CD14-positive monocyte (primary cell): ENCODE measurements at regions not wholly inside any gene's neighbourhood (a gene's known extent, or its start where the extent isn't known, plus 50 kb on each side); places are given as distances from the start of the nearest gene placed in this dataset.

Experiments used
- DNase-seq, 3 donors: peaks; one replicate each; pipeline ENCODE4 v3.0.0-alpha.2; 2011 to 2022
- H2AFZ ChIP-seq: 2 replicates; pipeline ENCODE4 v1.6.0; 2012; ENCODE audit warnings: mild to moderate bottlenecking, low read depth, low read length, inconsistent platforms; ENCODE audit not compliant: insufficient read depth, poor library complexity, severe bottlenecking
- H3K27ac ChIP-seq, 2 donors: 1 replicate in 1 of 2; 2 replicates in 1 of 2; pipeline ENCODE4 v1.5.1; 2012 to 2013; ENCODE audit warnings: low read length in 2 of 2, control low read depth in 1 of 2, inconsistent platforms in 1 of 2, low read depth in 1 of 2, mild to moderate bottlenecking in 1 of 2
- H3K27me3 ChIP-seq, 2 donors: one replicate each; pipeline versions ENCODE4 v1.6.0 to v1.6.1; 2011 to 2013; ENCODE audit warnings: low read length in 2 of 2; ENCODE audit not compliant: control insufficient read depth in 2 of 2, insufficient read depth in 2 of 2
- H3K36me3 ChIP-seq, 2 donors: replicated peaks in 1 of 2; 1 replicate in 1 of 2; 2 replicates in 1 of 2; pipeline versions ENCODE4 v1.5.1 to v1.6.1; 2012 to 2013; ENCODE audit warnings: low read length in 2 of 2, control low read depth in 1 of 2, inconsistent platforms in 1 of 2, mild to moderate bottlenecking in 1 of 2; ENCODE audit not compliant: insufficient read depth in 2 of 2, control insufficient read depth in 1 of 2
- H3K4me1 ChIP-seq, 2 donors: 1 replicate in 1 of 2; 2 replicates in 1 of 2; pipeline versions ENCODE4 v1.5.1 to v1.6.1; 2012 to 2013; ENCODE audit warnings: low read length in 2 of 2, control low read depth in 1 of 2, inconsistent platforms in 1 of 2, mild to moderate bottlenecking in 1 of 2, moderate library complexity in 1 of 2; ENCODE audit not compliant: insufficient read depth in 2 of 2, control insufficient read depth in 1 of 2
- H3K4me2 ChIP-seq: replicated peaks from 2 replicates; pipeline ENCODE3; 2012; ENCODE audit warnings: low read length, moderate library complexity, mild to moderate bottlenecking; ENCODE audit not compliant: poor library complexity, severe bottlenecking; ENCODE audit errors: extremely low read depth
- H3K4me3 ChIP-seq, 3 experiments: fragments of 200-600 bp in 1 of 3; sonication (generic) in 1 of 3; replicated peaks in 1 of 3; 1 replicate in 2 of 3; 2 replicates in 1 of 3; pipeline ENCODE4 v1.5.1; 2011 to 2013; ENCODE audit warnings: low read length in 3 of 3, mild to moderate bottlenecking in 3 of 3, control low read depth in 2 of 3, low read depth in 2 of 3, inconsistent platforms in 1 of 3, moderate library complexity in 1 of 3
- H3K79me2 ChIP-seq: 2 replicates; pipeline ENCODE4 v1.6.0; 2012; ENCODE audit warnings: mild to moderate bottlenecking, control low read depth, inconsistent platforms, low read length, moderate library complexity; ENCODE audit not compliant: insufficient read depth
- H3K9ac ChIP-seq: 2 replicates; pipeline ENCODE4 v1.6.0; 2017; ENCODE audit warnings: low read length, mild to moderate bottlenecking; ENCODE audit not compliant: insufficient read depth, poor library complexity, severe bottlenecking
- H3K9me3 ChIP-seq, 2 donors: replicated peaks in 1 of 2; 1 replicate in 1 of 2; 2 replicates in 1 of 2; pipeline versions ENCODE4 v1.5.1 to v1.6.1; 2012 to 2013; ENCODE audit warnings: low read length in 2 of 2, control low read depth in 1 of 2; ENCODE audit not compliant: control insufficient read depth in 1 of 2, insufficient read depth in 1 of 2
- H4K20me1 ChIP-seq: 2 replicates; pipeline ENCODE4 v1.6.0; 2012; ENCODE audit warnings: mild to moderate bottlenecking, low read length, control low read depth, moderate library complexity; ENCODE audit not compliant: insufficient read depth
- H3K27ac Mint-ChIP-seq, 7 donors: one replicate each; pipeline ENCODE4 v1.8.0; 2020; ENCODE audit warnings: mild to moderate bottlenecking in 7 of 7, mixed read lengths in 7 of 7, moderate library complexity in 6 of 7, inconsistent platforms in 2 of 7
- H3K27me3 Mint-ChIP-seq, 3 donors: one replicate each; pipeline ENCODE4 v1.8.0; 2021 to 2022; ENCODE audit warnings: low read depth in 3 of 3, mild to moderate bottlenecking in 3 of 3, mixed read lengths in 3 of 3, moderate library complexity in 3 of 3, inconsistent platforms in 1 of 3
- H3K36me3 Mint-ChIP-seq, 2 donors: one replicate each; pipeline ENCODE4 v1.8.0; 2020; ENCODE audit warnings: mixed read lengths in 2 of 2, inconsistent platforms in 1 of 2, mild to moderate bottlenecking in 1 of 2
- H3K4me1 Mint-ChIP-seq: one replicate; pipeline ENCODE4 v1.8.0; 2020; ENCODE audit warnings: mild to moderate bottlenecking, mixed read lengths
- H3K4me3 Mint-ChIP-seq, 2 donors: one replicate each; pipeline ENCODE4 v1.8.0; 2020; ENCODE audit warnings: mild to moderate bottlenecking in 2 of 2, mixed read lengths in 2 of 2, moderate library complexity in 1 of 2
- H3K9me3 Mint-ChIP-seq, 7 donors: one replicate each; pipeline ENCODE4 v1.8.0; 2020 to 2022; ENCODE audit warnings: mixed read lengths in 7 of 7, mild to moderate bottlenecking in 6 of 7, moderate library complexity in 6 of 7, inconsistent platforms in 2 of 7
- WGBS: methylation state at CpG from one replicate; pipeline ENCODE4 v1.1.5; 2013; ENCODE audit warnings: missing lambda C conversion rate; ENCODE audit not compliant: insufficient coverage; 5-methylcytosine and 5-hydroxymethylcytosine counted together
- intact Hi-C, 2 donors: fragments of 100-400 bp; cut with micrococcal nuclease; formaldehyde crosslinking; loops; one replicate each; pipeline versions ENCODE4 v1.15.0 to v1.15.1; 2023
- TF ChIP-seq, protein P1 (sequence below): fragments of 200-600 bp; IDR thresholded peaks from one replicate; pipeline ENCODE4 v1.8.0; 2022; ENCODE audit warnings: antibody characterized with exemption, mild to moderate bottlenecking

DNA sequence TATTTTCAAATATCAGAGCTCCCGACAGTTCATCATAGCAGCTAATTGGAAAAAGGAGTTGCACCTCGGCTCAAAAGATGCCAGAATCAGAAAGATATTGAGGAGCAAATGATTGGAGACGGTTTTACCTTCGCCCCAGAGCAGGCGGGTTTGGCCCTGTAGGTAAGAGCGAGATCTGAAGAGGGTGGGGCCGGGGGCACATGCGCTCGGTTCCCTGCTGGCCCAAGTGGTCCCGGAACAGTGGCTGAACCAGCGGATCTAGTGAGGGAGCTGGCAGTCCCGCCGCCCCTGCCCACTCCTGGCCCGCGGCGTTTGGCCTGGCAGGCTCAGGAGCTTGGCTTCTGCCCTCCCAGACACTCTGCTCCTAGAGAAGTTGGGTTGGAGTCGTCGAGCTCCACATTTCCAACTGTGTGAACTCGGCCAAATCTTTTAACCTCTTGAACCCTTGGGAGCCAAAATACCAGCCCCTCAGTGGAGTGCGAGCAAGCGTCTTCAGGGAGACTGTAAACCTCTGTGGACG is 79.1 kb downstream of the RHCG start:
- TF ChIP-seq, protein P1, sequence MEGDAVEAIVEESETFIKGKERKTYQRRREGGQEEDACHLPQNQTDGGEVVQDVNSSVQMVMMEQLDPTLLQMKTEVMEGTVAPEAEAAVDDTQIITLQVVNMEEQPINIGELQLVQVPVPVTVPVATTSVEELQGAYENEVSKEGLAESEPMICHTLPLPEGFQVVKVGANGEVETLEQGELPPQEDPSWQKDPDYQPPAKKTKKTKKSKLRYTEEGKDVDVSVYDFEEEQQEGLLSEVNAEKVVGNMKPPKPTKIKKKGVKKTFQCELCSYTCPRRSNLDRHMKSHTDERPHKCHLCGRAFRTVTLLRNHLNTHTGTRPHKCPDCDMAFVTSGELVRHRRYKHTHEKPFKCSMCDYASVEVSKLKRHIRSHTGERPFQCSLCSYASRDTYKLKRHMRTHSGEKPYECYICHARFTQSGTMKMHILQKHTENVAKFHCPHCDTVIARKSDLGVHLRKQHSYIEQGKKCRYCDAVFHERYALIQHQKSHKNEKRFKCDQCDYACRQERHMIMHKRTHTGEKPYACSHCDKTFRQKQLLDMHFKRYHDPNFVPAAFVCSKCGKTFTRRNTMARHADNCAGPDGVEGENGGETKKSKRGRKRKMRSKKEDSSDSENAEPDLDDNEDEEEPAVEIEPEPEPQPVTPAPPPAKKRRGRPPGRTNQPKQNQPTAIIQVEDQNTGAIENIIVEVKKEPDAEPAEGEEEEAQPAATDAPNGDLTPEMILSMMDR, result no peak
- no peak overlapping the region for H3K4me3 ChIP-seq
- no peaks in the 10 kb centered on the region for H4K20me1 ChIP-seq
- H3K79me2 ChIP-seq, result no peaks in the 10 kb centered on the region
- no peak overlapping the region for H3K4me2 ChIP-seq
- peaks cover 0 to 2% of the 10 kb centered on the region in 2 donors for H3K4me1 ChIP-seq
- H3K9ac ChIP-seq, result no peak overlapping the region
- peaks cover 0 to 1% of the 10 kb centered on the region in 2 donors for H3K36me3 Mint-ChIP-seq
- H3K9me3 ChIP-seq, result peaks cover 0 to 12% of the 10 kb centered on the region in 2 donors
- H3K36me3 ChIP-seq, result no peaks in the 10 kb centered on the region
- H2AFZ ChIP-seq, result no peak overlapping the region
- peak overlapping the region in 1 of 2 donors; percentile 80 for H3K4me3 Mint-ChIP-seq
- intact Hi-C loops, result loop anchor here in 1 of 2 donors (5.0 kb wide), 1 partner anchor 60 kb away; no protein-coding TSS in a partner anchor
- 55% methylated on average over 22 of the region's 22 CpGs for WGBS
- H3K27me3 Mint-ChIP-seq, result peaks cover 78 to 96% (median 94%) of the 10 kb centered on the region in 3 donors
- H3K27ac Mint-ChIP-seq, result no peak overlapping the region
- no peak for DNase-seq
- H3K27ac ChIP-seq, result no peak overlapping the region
- H3K27me3 ChIP-seq, result peaks cover 72 to 99% of the 10 kb centered on the region in 2 donors
- H3K9me3 Mint-ChIP-seq, result peaks cover 0 to 6% (median 0%) of the 10 kb centered on the region in 7 donors
- H3K4me1 Mint-ChIP-seq, result peaks cover 4% of the 10 kb centered on the region

GRCh38 chr15:89416339-89417183 is 79.8 kb downstream of the RHCG start:
- 6% methylated on average over 35 of the region's 47 CpGs for WGBS
- Histone ChIP-seq H3K4me1 (peaks cover 2 to 3% of the 10 kb centered on the region in 2 donors), H3K4me3 (no peak overlapping the region), H3K27me3 (peaks cover 74 to 99% of the 10 kb centered on the region in 2 donors), H4K20me1 (no peaks in the 10 kb centered on the region), H3K27ac (no peak overlapping the region), H3K79me2 (no peaks in the 10 kb centered on the region), H3K9ac (no peak overlapping the region), H3K36me3 (no peaks in the 10 kb centered on the region), H3K4me2 (no peak overlapping the region), H2AFZ (no peak overlapping the region), H3K9me3 (peaks cover 0 to 19% of the 10 kb centered on the region in 2 donors)
- intact Hi-C loops, result loop anchor here in 1 of 2 donors (5.0 kb wide), 1 partner anchor 59 kb away; no protein-coding TSS in a partner anchor
- Mint-ChIP-seq H3K27ac (no peak overlapping the region), H3K4me1 (peaks cover 7% of the 10 kb centered on the region), H3K27me3 (peaks cover 85 to 98% (median 96%) of the 10 kb centered on the region in 3 donors), H3K36me3 (peaks cover 0 to 4% of the 10 kb centered on the region in 2 donors), H3K9me3 (peaks cover 0 to 6% (median under 1%) of the 10 kb centered on the region in 7 donors), H3K4me3 (peak overlapping the region in 1 of 2 donors; percentile 85)
- TF ChIP-seq, protein P1, result peak; percentile 99
- peak; percentile 74 to 86 (median 80) for DNase-seq
